HEK293 (cell line): ENCODE measurements at regions not wholly inside any gene's neighbourhood (a gene's known extent, or its start where the extent isn't known, plus 50 kb on each side); places are given as distances from the start of the nearest gene placed in this dataset.

Experiments
- CTCF ChIA-PET: fragments of 350-600 bp; formaldehyde crosslinking; extraction: SDS; loops from one replicate; lab custom pipeline; 2021; ENCODE audit warnings: antibody characterized with exemption; lab: Yijun Ruan, JAX
- POLR2A ChIA-PET: fragments of 300-600 bp; formaldehyde crosslinking; extraction: SDS; loops from one replicate; lab custom pipeline; 2020; ENCODE audit warnings: antibody characterized with exemption, inconsistent platforms; lab: Yijun Ruan, JAX
- H3K27ac ChIP-seq: fragments of 200-500 bp; sonication (Bioruptor generic); 2 replicates; pipeline ENCODE4 v1.5.1; 2014; ENCODE audit warnings: low read depth, low read length, control low read depth, inconsistent platforms; ENCODE audit errors: extremely low read depth
- H3K36me3 ChIP-seq, 2 experiments: fragments of 200-500 bp in 1 of 2; sonication (Bioruptor generic) in 1 of 2; 1 replicate in 1 of 2; 2 replicates in 1 of 2; pipeline ENCODE4 v1.5.1; 2014 to 2017; ENCODE audit warnings: inconsistent platforms in 2 of 2, low read length in 2 of 2; ENCODE audit not compliant: control insufficient read depth in 2 of 2, insufficient read depth in 1 of 2
- H3K4me1 ChIP-seq: fragments of 200-500 bp; sonication (Bioruptor generic); 2 replicates; pipeline ENCODE4 v1.5.1; 2014; ENCODE audit warnings: mild to moderate bottlenecking, low read length, inconsistent platforms; ENCODE audit not compliant: control insufficient read depth, insufficient read depth
- H3K4me3 ChIP-seq: 2 replicates; pipeline ENCODE4 v1.5.1; 2011; ENCODE audit warnings: low read depth, mild to moderate bottlenecking, control low read depth, low read length, moderate library complexity
- H3K9me3 ChIP-seq: fragments of 200-500 bp; sonication (Bioruptor generic); 2 replicates; pipeline ENCODE4 v1.5.1; 2014; ENCODE audit warnings: low read depth, low read length, inconsistent platforms; ENCODE audit not compliant: control insufficient read depth, insufficient read depth
- AEBP2 ChIP-seq: fragments of 450-650 bp; formaldehyde crosslinking; IDR thresholded peaks from 2 replicates; pipeline ENCODE4 v1.5.1; 2016; ENCODE audit warnings: missing biosample characterization, missing genetic modification characterization, borderline replicate concordance
- KLF1 ChIP-seq: fragments of 450-650 bp; formaldehyde crosslinking; IDR thresholded peaks from 2 replicates; pipeline ENCODE4 v1.5.1; 2016; ENCODE audit warnings: missing biosample characterization, missing genetic modification characterization
- RBAK ChIP-seq: fragments of 450-650 bp; formaldehyde crosslinking; IDR thresholded peaks from 2 replicates; pipeline ENCODE4 v1.5.1; 2016; ENCODE audit warnings: missing biosample characterization, missing genetic modification characterization
- SETDB1 ChIP-seq: IDR thresholded peaks from one replicate; pipeline ENCODE4 v1.6.1; 2017; ENCODE audit warnings: mild to moderate bottlenecking, low read length, moderate library complexity, mixed read lengths; ENCODE audit not compliant: insufficient read length
- SP3 ChIP-seq: fragments of 450-650 bp; formaldehyde crosslinking; IDR thresholded peaks from 2 replicates; pipeline ENCODE4 v1.5.1; 2016; ENCODE audit warnings: missing biosample characterization, missing genetic modification characterization
- TRIM28 ChIP-seq: IDR thresholded peaks from 2 replicates; pipeline ENCODE4 v1.6.1; 2011; ENCODE audit warnings: low read length, control low read depth, borderline replicate concordance
- ZBTB1 ChIP-seq: fragments of 450-650 bp; formaldehyde crosslinking; IDR thresholded peaks from 2 replicates; pipeline ENCODE4 v1.5.1; 2016; ENCODE audit warnings: missing biosample characterization, missing genetic modification characterization
- ZBTB17 ChIP-seq: fragments of 450-650 bp; formaldehyde crosslinking; IDR thresholded peaks from 2 replicates; pipeline ENCODE4 v1.5.1; 2016; ENCODE audit warnings: missing biosample characterization, missing genetic modification characterization
- ZFP41 ChIP-seq: fragments of 450-650 bp; formaldehyde crosslinking; IDR thresholded peaks from 2 replicates; pipeline ENCODE4 v1.5.1; 2016; ENCODE audit warnings: missing biosample characterization, missing genetic modification characterization, borderline replicate concordance
- ZNF155 ChIP-seq: fragments of 450-650 bp; formaldehyde crosslinking; IDR thresholded peaks from 2 replicates; pipeline ENCODE4 v1.5.1; 2016; ENCODE audit warnings: missing biosample characterization, missing genetic modification characterization
- ZNF157 ChIP-seq: fragments of 450-650 bp; formaldehyde crosslinking; IDR thresholded peaks from 2 replicates; pipeline ENCODE4 v1.5.1; 2016; ENCODE audit warnings: missing biosample characterization, missing genetic modification characterization
- ZNF239 ChIP-seq: fragments of 450-650 bp; formaldehyde crosslinking; IDR thresholded peaks from 2 replicates; pipeline ENCODE4 v1.5.1; 2016; ENCODE audit warnings: missing biosample characterization, missing genetic modification characterization
- ZNF248 ChIP-seq: fragments of 450-650 bp; formaldehyde crosslinking; IDR thresholded peaks from 2 replicates; pipeline ENCODE4 v1.5.1; 2017; ENCODE audit warnings: missing biosample characterization, missing genetic modification characterization
- ZNF274 ChIP-seq, 2 experiments: fragments of 200-500 bp in 1 of 2; fragments of 450-650 bp in 1 of 2; sonication (Bioruptor generic) in 1 of 2; formaldehyde crosslinking in 1 of 2; IDR thresholded peaks; 2 replicates each; pipeline versions ENCODE4 v1.5.1 to v1.6.1; 2014 to 2016; ENCODE audit warnings: borderline replicate concordance in 1 of 2, inconsistent platforms in 1 of 2, low read length in 1 of 2, missing biosample characterization in 1 of 2, missing genetic modification characterization in 1 of 2
- ZNF341 ChIP-seq: fragments of 450-650 bp; formaldehyde crosslinking; IDR thresholded peaks from 2 replicates; pipeline ENCODE4; 2016; ENCODE audit warnings: low read depth, missing biosample characterization, missing genetic modification characterization
- ZNF354C ChIP-seq: fragments of 450-650 bp; formaldehyde crosslinking; IDR thresholded peaks from 2 replicates; pipeline ENCODE4 v1.5.1; 2016; ENCODE audit warnings: missing biosample characterization, missing genetic modification characterization, low read depth, borderline replicate concordance
- ZNF366 ChIP-seq: fragments of 450-650 bp; formaldehyde crosslinking; conservative IDR thresholded peaks from 2 replicates; pipeline ENCODE4 v1.5.1; 2016; ENCODE audit warnings: missing biosample characterization, missing genetic modification characterization
- ZNF391 ChIP-seq: fragments of 450-650 bp; formaldehyde crosslinking; IDR thresholded peaks from 2 replicates; pipeline ENCODE4 v1.5.1; 2016; ENCODE audit warnings: low read depth, missing biosample characterization, missing genetic modification characterization, borderline replicate concordance
- ZNF558 ChIP-seq: fragments of 450-650 bp; formaldehyde crosslinking; IDR thresholded peaks from 2 replicates; pipeline ENCODE4 v1.5.1; 2016; ENCODE audit warnings: missing biosample characterization, missing genetic modification characterization
- ZNF561 ChIP-seq: fragments of 450-650 bp; IDR thresholded peaks from 2 replicates; pipeline ENCODE4 v1.5.1; 2018; ENCODE audit warnings: missing biosample characterization, missing genetic modification characterization, borderline replicate concordance
- ZNF600 ChIP-seq: fragments of 450-650 bp; formaldehyde crosslinking; IDR thresholded peaks from 2 replicates; pipeline ENCODE4 v1.5.1; 2016; ENCODE audit warnings: missing biosample characterization, missing genetic modification characterization
- ZNF701 ChIP-seq: fragments of 450-650 bp; formaldehyde crosslinking; IDR thresholded peaks from 2 replicates; pipeline ENCODE4 v1.5.1; 2016; ENCODE audit warnings: missing biosample characterization, missing genetic modification characterization
- ZNF791 ChIP-seq: fragments of 450-650 bp; formaldehyde crosslinking; IDR thresholded peaks from 2 replicates; pipeline ENCODE4 v1.5.1; 2016; ENCODE audit warnings: missing biosample characterization, missing genetic modification characterization
- ZSCAN23 ChIP-seq: fragments of 450-650 bp; formaldehyde crosslinking; IDR thresholded peaks from 2 replicates; pipeline ENCODE4 v1.5.1; 2016; ENCODE audit warnings: missing biosample characterization, missing genetic modification characterization
- ZSCAN5A ChIP-seq: fragments of 450-650 bp; formaldehyde crosslinking; IDR thresholded peaks from 2 replicates; pipeline ENCODE4 v1.5.1; 2016; ENCODE audit warnings: missing biosample characterization, missing genetic modification characterization
- TF ChIP-seq, protein P1 (sequence below): IDR thresholded peaks from 2 replicates; pipeline ENCODE4 v1.6.1; 2011; ENCODE audit warnings: mild to moderate bottlenecking, low read depth, low read length, borderline replicate concordance

GRCh38 chr6:139852067-139852466, 477.6 kb upstream of the CITED2 start:
- H3K9me3 ChIP-seq, result no peaks in the 10 kb centered on the region
- TF ChIP-seq ZNF239, result no peak
- TF ChIP-seq KLF1, result no peak
- no peak for TF ChIP-seq ZNF354C (tag by site-specific recombination)
- no peak for TF ChIP-seq ZBTB1 (tag by site-specific recombination)
- TF ChIP-seq ZSCAN5A (tag by site-specific recombination), result no peak
- TF ChIP-seq, all 188 proteins: peak for 0
- no peak overlapping the region for H3K27ac ChIP-seq
- no peaks in the 10 kb centered on the region for H3K36me3 ChIP-seq
- CTCF ChIA-PET, result interaction anchor here (0.5 kb wide), 1 partner anchor 477 kb away, joined by 3 read pairs; the partner anchor contains the start of gene CITED2
- H3K4me3 ChIP-seq, result no peak overlapping the region
- peaks cover 8% of the 10 kb centered on the region for H3K4me1 ChIP-seq
- POLR2A ChIA-PET, result no interaction called here

DNA sequence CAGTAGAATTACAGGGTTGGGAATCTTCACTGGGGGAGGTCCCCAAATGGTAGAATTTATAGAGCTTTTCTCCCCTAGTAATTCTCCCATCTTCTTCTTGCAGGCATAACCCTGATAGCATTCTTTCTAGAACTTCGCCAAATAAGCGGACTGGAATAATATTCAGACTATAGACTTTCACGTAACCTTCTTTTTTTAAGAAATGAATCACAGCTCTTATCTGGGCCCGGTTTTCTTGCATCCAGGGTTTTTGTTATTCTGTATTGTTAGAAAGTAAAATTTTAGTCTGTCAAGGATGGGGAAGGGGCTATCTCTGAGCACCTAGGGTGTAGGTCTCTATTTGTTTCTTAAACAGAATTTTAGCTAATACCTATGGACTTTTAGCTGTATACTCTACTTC, 476.8 kb upstream of the CITED2 start:
- ChIA-PET POLR2A (no interaction called here), CTCF (interaction anchor here (0.5 to 0.6 kb wide), 2 partner anchors 43 to 168 kb away, joined by 3 read pairs; no protein-coding TSS in a partner anchor)
- no peak for TF ChIP-seq AEBP2
- no peak for TF ChIP-seq SP3 (tag by site-specific recombination)
- TF ChIP-seq ZNF248 (tag by site-specific recombination), result no peak
- no peak for TF ChIP-seq ZNF701 (tag by site-specific recombination)

GRCh38 chr6:139850512-139850911, 476.1 kb upstream of the CITED2 start:
- ChIA-PET POLR2A (no interaction called here), CTCF (interaction anchor here (0.5 kb wide), 1 partner anchor 42 kb away, joined by 3 read pairs; no protein-coding TSS in a partner anchor)
- no peak overlapping the region for H3K27ac ChIP-seq

More for the DNA sequence above, 476.8 kb upstream of the CITED2 start:
- no peaks in the 10 kb centered on the region for H3K9me3 ChIP-seq
- H3K36me3 ChIP-seq, result no peaks in the 10 kb centered on the region
- H3K4me1 ChIP-seq, result peaks cover 5% of the 10 kb centered on the region
- H3K27ac ChIP-seq, result no peak overlapping the region
- no peak overlapping the region for H3K4me3 ChIP-seq

GRCh38 chr6:139847457-139847813, 473.0 kb upstream of the CITED2 start:
- Histone ChIP-seq H3K4me1 (no peaks in the 10 kb centered on the region), H3K4me3 (no peak overlapping the region), H3K36me3 (no peaks in the 10 kb centered on the region), H3K9me3 (no peaks in the 10 kb centered on the region), H3K27ac (no peak overlapping the region)
- ChIA-PET POLR2A (interaction anchor here (0.6 kb wide), 1 partner anchor 134 kb away, joined by 3 read pairs; no protein-coding TSS in a partner anchor), CTCF (interaction anchor here (1.2 kb wide), 1 partner anchor 196 kb away, joined by 3 read pairs; no protein-coding TSS in a partner anchor)
- no peak for TF ChIP-seq ZNF157 (tag by site-specific recombination)
- TF ChIP-seq ZNF561 (tag by site-specific recombination), result no peak
- TF ChIP-seq ZNF391, result no peak
- TF ChIP-seq ZBTB17 (tag by site-specific recombination), result peak; percentile 62
- TF ChIP-seq TRIM28, result peak; percentile 50; the same call in 1 of the 2 replicates
- TF ChIP-seq ZNF366 (tag by site-specific recombination), result no peak
- TF ChIP-seq, protein P1, sequence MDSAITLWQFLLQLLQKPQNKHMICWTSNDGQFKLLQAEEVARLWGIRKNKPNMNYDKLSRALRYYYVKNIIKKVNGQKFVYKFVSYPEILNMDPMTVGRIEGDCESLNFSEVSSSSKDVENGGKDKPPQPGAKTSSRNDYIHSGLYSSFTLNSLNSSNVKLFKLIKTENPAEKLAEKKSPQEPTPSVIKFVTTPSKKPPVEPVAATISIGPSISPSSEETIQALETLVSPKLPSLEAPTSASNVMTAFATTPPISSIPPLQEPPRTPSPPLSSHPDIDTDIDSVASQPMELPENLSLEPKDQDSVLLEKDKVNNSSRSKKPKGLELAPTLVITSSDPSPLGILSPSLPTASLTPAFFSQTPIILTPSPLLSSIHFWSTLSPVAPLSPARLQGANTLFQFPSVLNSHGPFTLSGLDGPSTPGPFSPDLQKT, result no peak
- TF ChIP-seq ZNF155 (tag by site-specific recombination), result no peak
- no peak for TF ChIP-seq ZNF274 (IDR thresholded peaks at IDR 0.05; ENCODE audit: low read length)
- no peak for TF ChIP-seq ZNF274 (tag by site-specific recombination; IDR thresholded peaks at IDR 0.05; ENCODE audit: borderline replicate concordance)
- no peak for TF ChIP-seq RBAK (tag by site-specific recombination)
- TF ChIP-seq ZNF341 (tag by site-specific recombination), result 0 out of 2 replicates have a peak, but pooled peaks have one; percentile 11
- no peak for TF ChIP-seq ZSCAN23 (tag by site-specific recombination)
- no peak for TF ChIP-seq ZFP41

More at GRCh38 chr6:139850512-139850911, 476.1 kb upstream of the CITED2 start:
- Histone ChIP-seq H3K4me3 (no peak overlapping the region), H3K9me3 (no peaks in the 10 kb centered on the region)
- peak; percentile 98 for TF ChIP-seq ZNF558 (tag by site-specific recombination)
- no peak for TF ChIP-seq ZNF391
- peak; percentile 21 for TF ChIP-seq SETDB1
- TF ChIP-seq ZNF791 (tag by site-specific recombination), result no peak
- TF ChIP-seq ZNF600, result no peak
- TF ChIP-seq, all 188 proteins: peak for 2
- Histone ChIP-seq H3K36me3 (no peaks in the 10 kb centered on the region), H3K4me1 (peaks cover under 1% of the 10 kb centered on the region; the same call in 1 of the 2 replicates)
